RWPE2 (cell line): ENCODE measurements at regions not wholly inside any gene's neighbourhood (a gene's known extent, or its start where the extent isn't known, plus 50 kb on each side); places are given as distances from the start of the nearest gene placed in this dataset.

Experiments
- ATAC-seq: fragments of 200-7000 bp; cut with Tn5 transposase; 3 replicates; pipeline ENCODE4 v1.9.1; 2021; ENCODE audit warnings: low read depth
- DNase-seq: peaks from one replicate; pipeline ENCODE4 v3.0.0-alpha.2; 2020; ENCODE audit warnings: low spot score
- H3K27ac ChIP-seq: fragments of 450-650 bp; 2 replicates; pipeline ENCODE4 v1.5.1; 2017; ENCODE audit warnings: mild to moderate bottlenecking; ENCODE audit not compliant: poor library complexity, severe bottlenecking
- H3K27me3 ChIP-seq: fragments of 250-450 bp; sonication (Bioruptor Pico); 2 replicates; pipeline ENCODE4 v1.5.1; 2021; ENCODE audit warnings: mild to moderate bottlenecking, moderate library complexity; ENCODE audit not compliant: insufficient read depth, poor library complexity, severe bottlenecking
- H3K36me3 ChIP-seq: fragments of 250-450 bp; sonication (Bioruptor Pico); 2 replicates; pipeline ENCODE4 v1.5.1; 2020; ENCODE audit warnings: low read depth, mild to moderate bottlenecking, moderate library complexity
- H3K4me1 ChIP-seq: fragments of 250-450 bp; sonication (Bioruptor Pico); 2 replicates; pipeline ENCODE4 v1.5.1; 2021; ENCODE audit warnings: mild to moderate bottlenecking, moderate library complexity; ENCODE audit not compliant: insufficient read depth, poor library complexity, severe bottlenecking
- H3K4me3 ChIP-seq: fragments of 250-450 bp; sonication (Bioruptor Pico); 2 replicates; pipeline ENCODE4 v1.5.1; 2021; ENCODE audit warnings: mild to moderate bottlenecking, moderate library complexity; ENCODE audit not compliant: severe bottlenecking
- H3K9me3 ChIP-seq: fragments of 250-450 bp; sonication (Bioruptor Pico); 2 replicates; pipeline ENCODE4 v1.5.1; 2021; ENCODE audit warnings: mild to moderate bottlenecking, moderate library complexity; ENCODE audit not compliant: severe bottlenecking
- TF ChIP-seq, protein P1 (sequence below): fragments of 450-650 bp; IDR thresholded peaks from one replicate; pipeline ENCODE4 v1.5.1; 2017; ENCODE audit warnings: mild to moderate bottlenecking, moderate library complexity; ENCODE audit not compliant: poor library complexity, severe bottlenecking

DNA sequence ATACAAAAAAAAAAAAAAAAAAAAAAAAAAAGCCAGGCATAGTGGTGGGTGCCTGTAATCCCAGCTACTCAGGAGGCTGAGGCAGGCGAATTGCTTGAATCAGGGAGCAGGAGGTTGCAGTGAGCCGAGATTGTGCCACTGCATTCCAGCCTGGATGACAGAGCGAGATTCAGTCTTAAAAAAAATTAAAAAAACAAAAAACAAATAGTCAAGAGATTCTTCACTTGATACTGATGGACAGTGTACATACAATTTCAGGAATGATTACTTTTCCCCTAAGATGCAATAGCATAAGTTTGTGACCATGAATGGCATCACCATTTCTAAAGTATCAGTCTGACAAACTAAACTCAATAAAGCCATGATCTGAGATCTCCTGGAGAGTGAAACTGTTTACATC is 60.8 kb upstream of the IVNS1ABP start:
- Histone ChIP-seq H3K27me3 (no peaks in the 10 kb centered on the region), H3K27ac (no peak overlapping the region), H3K9me3 (no peaks in the 10 kb centered on the region), H3K4me3 (no peak overlapping the region), H3K36me3 (no peaks in the 10 kb centered on the region), H3K4me1 (peaks cover 18% of the 10 kb centered on the region)
- TF ChIP-seq, protein P1, sequence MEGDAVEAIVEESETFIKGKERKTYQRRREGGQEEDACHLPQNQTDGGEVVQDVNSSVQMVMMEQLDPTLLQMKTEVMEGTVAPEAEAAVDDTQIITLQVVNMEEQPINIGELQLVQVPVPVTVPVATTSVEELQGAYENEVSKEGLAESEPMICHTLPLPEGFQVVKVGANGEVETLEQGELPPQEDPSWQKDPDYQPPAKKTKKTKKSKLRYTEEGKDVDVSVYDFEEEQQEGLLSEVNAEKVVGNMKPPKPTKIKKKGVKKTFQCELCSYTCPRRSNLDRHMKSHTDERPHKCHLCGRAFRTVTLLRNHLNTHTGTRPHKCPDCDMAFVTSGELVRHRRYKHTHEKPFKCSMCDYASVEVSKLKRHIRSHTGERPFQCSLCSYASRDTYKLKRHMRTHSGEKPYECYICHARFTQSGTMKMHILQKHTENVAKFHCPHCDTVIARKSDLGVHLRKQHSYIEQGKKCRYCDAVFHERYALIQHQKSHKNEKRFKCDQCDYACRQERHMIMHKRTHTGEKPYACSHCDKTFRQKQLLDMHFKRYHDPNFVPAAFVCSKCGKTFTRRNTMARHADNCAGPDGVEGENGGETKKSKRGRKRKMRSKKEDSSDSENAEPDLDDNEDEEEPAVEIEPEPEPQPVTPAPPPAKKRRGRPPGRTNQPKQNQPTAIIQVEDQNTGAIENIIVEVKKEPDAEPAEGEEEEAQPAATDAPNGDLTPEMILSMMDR, result no peak
- no peak for ATAC-seq
- no peak for DNase-seq

- H3K27ac ChIP-seq, result no peak overlapping the region
- H3K36me3 ChIP-seq, result no peaks in the 10 kb centered on the region
- H3K4me1 ChIP-seq, result peaks cover 18% of the 10 kb centered on the region
- TF ChIP-seq, protein P1, result no peak
- DNase-seq, result no peak
- H3K27me3 ChIP-seq, result no peaks in the 10 kb centered on the region
- no peak for ATAC-seq
- no peaks in the 10 kb centered on the region for H3K9me3 ChIP-seq
- H3K4me3 ChIP-seq, result no peak overlapping the region
Observed at GRCh38 chr1:185376840-185377635, 60.0 kb upstream of the IVNS1ABP start.

GRCh38 chr1:185376288-185376687 is 59.2 kb upstream of the IVNS1ABP start:
- no peak for ATAC-seq
- DNase-seq, result no peak
- H3K27ac ChIP-seq, result peak overlapping the region; percentile 54
- H3K36me3 ChIP-seq, result no peaks in the 10 kb centered on the region
- no peaks in the 10 kb centered on the region for H3K27me3 ChIP-seq
- no peak overlapping the region for H3K4me3 ChIP-seq
- H3K4me1 ChIP-seq, result peaks cover 18% of the 10 kb centered on the region
- TF ChIP-seq, protein P1, result no peak
- no peaks in the 10 kb centered on the region for H3K9me3 ChIP-seq

DNA sequence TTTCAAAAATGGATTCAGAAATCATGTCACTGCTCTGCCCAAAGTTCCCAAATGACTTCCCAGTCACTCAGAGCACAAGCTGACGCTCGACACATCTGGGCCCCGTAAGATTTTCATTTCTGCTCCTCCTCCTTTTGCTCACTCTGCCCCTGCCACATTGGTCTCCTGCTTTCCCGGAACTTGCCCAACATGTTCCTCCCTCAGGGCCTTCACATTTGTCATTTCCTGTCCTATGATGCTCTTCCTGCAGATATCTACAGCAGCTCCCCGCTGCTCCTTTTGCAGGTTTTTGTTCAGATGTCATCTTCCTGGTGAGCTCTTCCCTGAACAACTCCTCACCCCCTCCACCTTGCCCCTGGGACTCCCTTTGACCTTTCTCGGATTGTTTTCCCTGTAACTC is 58.5 kb upstream of the IVNS1ABP start:
- H3K27ac ChIP-seq, result peak overlapping the region; percentile 54
- H3K27me3 ChIP-seq, result no peaks in the 10 kb centered on the region
- no peaks in the 10 kb centered on the region for H3K36me3 ChIP-seq
- DNase-seq, result no peak
- no peak overlapping the region for H3K4me3 ChIP-seq
- peak; percentile 70; the same call in 2 of the 3 replicates for ATAC-seq
- TF ChIP-seq, protein P1, result no peak
- no peaks in the 10 kb centered on the region for H3K9me3 ChIP-seq
- peaks cover 18% of the 10 kb centered on the region for H3K4me1 ChIP-seq
